Testis (tissue), 2 donors: ENCODE measurements at regions not wholly inside any gene's neighbourhood (a gene's known extent, or its start where the extent isn't known, plus 50 kb on each side); places are given as distances from the start of the nearest gene placed in this dataset.

Source experiments
- DNase-seq: peaks from one replicate; pipeline ENCODE4 v3.0.0-alpha.2; 2019
- H3K27ac ChIP-seq, 2 donors: fragments of 200-600 bp; sonication (generic); one replicate each; pipeline ENCODE4 v1.5.1; 2019
- H3K27me3 ChIP-seq: fragments of 200-600 bp; sonication (generic); one replicate; pipeline ENCODE4 v1.5.1; 2019
- H3K36me3 ChIP-seq: fragments of 200-600 bp; sonication (generic); one replicate; pipeline ENCODE4 v1.5.1; 2017; ENCODE audit warnings: low read depth; ENCODE audit errors: missing control alignments
- H3K4me1 ChIP-seq: fragments of 200-600 bp; sonication (generic); one replicate; pipeline ENCODE4 v1.5.1; 2019
- H3K4me3 ChIP-seq, 2 donors: fragments of 200-600 bp; sonication (generic); one replicate each; pipeline ENCODE4 v1.5.1; 2017 to 2019
- H3K9me3 ChIP-seq: fragments of 200-600 bp; sonication (generic); one replicate; pipeline ENCODE4 v1.5.1; 2017
- POLR2A ChIP-seq: fragments of 450-650 bp; IDR thresholded peaks from one replicate; pipeline ENCODE4 v1.6.1; 2017; ENCODE audit warnings: antibody characterized with exemption, mild to moderate bottlenecking, moderate library complexity
- WGBS, 2 donors: methylation state at CpG; one replicate each; pipeline ENCODE4 v1.1.5; 2018; 5-methylcytosine and 5-hydroxymethylcytosine counted together
- intact Hi-C: fragments of 100-400 bp; cut with DNase I; formaldehyde crosslinking; loops from one replicate; pipeline ENCODE4 v1.15.1; 2023; ENCODE audit warnings: low total_unique reads
- TF ChIP-seq, protein P1 (sequence below), 3 experiments: fragments of 450-650 bp in 2 of 3; fragments of 200-600 bp in 1 of 3; sonication (generic) in 1 of 3; IDR thresholded peaks; one replicate each; pipeline ENCODE4 v1.5.1; 2016 to 2019; ENCODE audit warnings: antibody characterized with exemption in 3 of 3, mild to moderate bottlenecking in 2 of 3, moderate library complexity in 1 of 3

DNA sequence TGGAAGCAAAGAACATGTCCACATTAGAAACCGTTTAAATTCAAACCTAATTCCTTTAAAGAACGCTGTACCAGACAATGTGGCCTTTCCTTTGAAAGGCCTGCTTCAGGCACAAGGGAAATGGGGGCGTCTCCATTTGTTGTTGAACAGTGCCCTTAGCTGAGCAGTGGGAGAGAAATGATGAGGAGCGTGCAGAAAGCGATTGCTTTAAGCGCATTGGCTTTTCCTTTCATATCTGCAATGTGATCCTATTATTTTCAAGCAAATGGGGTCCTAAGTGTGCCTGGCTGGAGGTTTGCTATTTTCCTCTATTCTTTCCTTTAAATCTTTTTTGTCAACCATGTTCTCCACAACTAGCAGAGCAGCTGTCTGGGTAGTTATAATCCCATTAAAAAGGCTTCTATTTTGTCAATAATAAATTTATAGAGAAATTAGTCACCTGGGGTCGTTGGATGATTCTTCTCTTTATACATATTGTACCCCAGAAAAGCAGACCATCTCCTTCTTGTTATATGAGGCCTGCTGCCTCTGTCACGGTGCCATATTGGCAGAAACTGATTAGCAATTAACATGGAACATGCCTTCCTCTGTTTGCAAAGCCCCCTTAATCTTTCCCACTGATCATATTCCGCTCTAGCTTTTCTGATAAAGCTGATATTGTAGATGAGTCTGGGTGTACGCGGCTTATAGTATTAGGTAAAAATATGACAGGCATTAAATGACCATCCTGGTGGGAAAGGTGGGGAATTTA is 151.1 kb upstream of the JAG1 start:
- no peak for DNase-seq
- no peak overlapping the region for H3K27ac ChIP-seq
- no peaks in the 10 kb centered on the region for H3K9me3 ChIP-seq
- no peaks in the 10 kb centered on the region for H3K27me3 ChIP-seq
- no peak overlapping the region for H3K4me3 ChIP-seq
- no peaks in the 10 kb centered on the region for H3K36me3 ChIP-seq
- 89% methylated on average over 11 of the region's 11 CpGs for WGBS, 2 donors
- H3K4me1 ChIP-seq, result no peaks in the 10 kb centered on the region
- intact Hi-C loops, result no loop called here
- TF ChIP-seq POLR2A, result no peak
- TF ChIP-seq, protein P1, sequence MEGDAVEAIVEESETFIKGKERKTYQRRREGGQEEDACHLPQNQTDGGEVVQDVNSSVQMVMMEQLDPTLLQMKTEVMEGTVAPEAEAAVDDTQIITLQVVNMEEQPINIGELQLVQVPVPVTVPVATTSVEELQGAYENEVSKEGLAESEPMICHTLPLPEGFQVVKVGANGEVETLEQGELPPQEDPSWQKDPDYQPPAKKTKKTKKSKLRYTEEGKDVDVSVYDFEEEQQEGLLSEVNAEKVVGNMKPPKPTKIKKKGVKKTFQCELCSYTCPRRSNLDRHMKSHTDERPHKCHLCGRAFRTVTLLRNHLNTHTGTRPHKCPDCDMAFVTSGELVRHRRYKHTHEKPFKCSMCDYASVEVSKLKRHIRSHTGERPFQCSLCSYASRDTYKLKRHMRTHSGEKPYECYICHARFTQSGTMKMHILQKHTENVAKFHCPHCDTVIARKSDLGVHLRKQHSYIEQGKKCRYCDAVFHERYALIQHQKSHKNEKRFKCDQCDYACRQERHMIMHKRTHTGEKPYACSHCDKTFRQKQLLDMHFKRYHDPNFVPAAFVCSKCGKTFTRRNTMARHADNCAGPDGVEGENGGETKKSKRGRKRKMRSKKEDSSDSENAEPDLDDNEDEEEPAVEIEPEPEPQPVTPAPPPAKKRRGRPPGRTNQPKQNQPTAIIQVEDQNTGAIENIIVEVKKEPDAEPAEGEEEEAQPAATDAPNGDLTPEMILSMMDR (IDR thresholded peaks at IDR 0.05), result no peak

DNA sequence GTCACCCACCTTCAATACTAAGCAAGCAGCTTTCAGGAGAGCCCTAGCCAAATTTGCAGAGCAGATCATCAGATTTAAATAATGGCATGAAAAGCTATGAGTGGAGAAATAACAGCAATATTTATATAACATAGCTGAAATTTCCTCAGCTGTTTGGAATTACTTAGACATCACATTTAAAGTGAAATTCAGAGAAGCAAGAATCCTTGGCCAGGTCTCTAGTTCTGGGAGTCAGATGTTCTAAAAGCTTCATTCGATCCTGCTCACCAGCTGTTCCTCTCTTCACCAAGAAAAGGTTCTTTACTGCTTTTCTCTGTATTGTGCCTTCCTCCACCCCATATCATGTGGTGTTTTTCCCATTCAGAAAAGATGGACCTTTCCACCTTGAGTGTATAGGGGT is 152.3 kb upstream of the JAG1 start:
- no peaks in the 10 kb centered on the region for H3K9me3 ChIP-seq
- no peak for DNase-seq
- H3K36me3 ChIP-seq, result no peaks in the 10 kb centered on the region
- H3K4me1 ChIP-seq, result no peaks in the 10 kb centered on the region
- no peak for TF ChIP-seq POLR2A
- TF ChIP-seq, protein P1 (IDR thresholded peaks at IDR 0.05), result no peak
- 59 to 68% methylated on average over 1 of the region's 1 CpG for WGBS, 2 donors
- intact Hi-C loops, result no loop called here
- H3K27me3 ChIP-seq, result no peaks in the 10 kb centered on the region
- H3K4me3 ChIP-seq, result no peak overlapping the region
- no peak overlapping the region for H3K27ac ChIP-seq

DNA sequence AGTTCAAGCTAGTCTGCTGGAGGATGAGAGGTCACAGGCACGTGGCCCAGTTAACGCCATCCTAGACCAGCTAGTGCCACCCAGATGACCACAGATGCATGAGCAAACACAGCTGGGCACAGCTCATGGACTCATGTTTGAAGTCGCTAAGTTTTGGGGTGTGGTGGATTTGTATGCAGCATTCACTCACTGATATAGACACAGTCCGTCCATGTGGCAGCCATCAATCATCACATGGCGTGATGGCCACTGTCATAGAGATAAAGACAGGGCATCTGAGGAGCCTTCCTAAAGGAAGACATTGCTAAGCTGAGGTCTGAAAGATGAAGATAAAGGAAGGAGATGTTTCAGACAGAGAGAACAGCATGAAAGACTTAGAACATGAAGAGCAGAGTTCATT is 154.4 kb upstream of the JAG1 start:
- Histone ChIP-seq H3K27me3 (no peaks in the 10 kb centered on the region), H3K27ac (no peak overlapping the region), H3K36me3 (no peaks in the 10 kb centered on the region), H3K9me3 (no peaks in the 10 kb centered on the region), H3K4me1 (no peaks in the 10 kb centered on the region), H3K4me3 (no peak overlapping the region)
- intact Hi-C loops, result no loop called here
- no peak for DNase-seq
- WGBS, 2 donors, result 93 to 98% methylated on average over 5 of the region's 5 CpGs
- TF ChIP-seq, protein P1 (IDR thresholded peaks at IDR 0.05), result no peak
- no peak for TF ChIP-seq POLR2A

DNA sequence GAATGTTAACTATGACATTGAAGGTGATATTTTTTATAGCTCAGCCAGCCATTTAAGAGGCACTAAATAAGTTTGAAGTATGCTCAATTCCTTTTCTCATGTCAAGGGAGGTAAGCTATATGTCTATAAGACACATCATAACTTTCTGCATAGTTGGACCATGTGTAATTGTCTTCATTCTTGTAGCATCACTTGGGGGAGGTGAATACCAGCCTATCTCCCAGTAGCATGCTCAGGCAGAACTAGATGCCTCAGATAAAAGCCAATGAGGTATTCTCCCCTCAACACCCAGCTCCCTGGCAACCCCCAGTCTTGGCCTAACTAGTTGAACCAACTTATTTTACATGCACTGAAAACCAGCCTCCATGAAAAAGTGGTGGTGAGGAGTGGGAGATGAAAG is 158.3 kb upstream of the JAG1 start:
- Histone ChIP-seq H3K27me3 (no peaks in the 10 kb centered on the region), H3K27ac (no peak overlapping the region), H3K9me3 (no peaks in the 10 kb centered on the region), H3K4me1 (no peaks in the 10 kb centered on the region), H3K4me3 (no peak overlapping the region), H3K36me3 (no peaks in the 10 kb centered on the region)
- DNase-seq, result no peak
- intact Hi-C loops, result no loop called here
- TF ChIP-seq POLR2A, result no peak
- TF ChIP-seq, protein P1 (IDR thresholded peaks at IDR 0.05), result no peak

DNA sequence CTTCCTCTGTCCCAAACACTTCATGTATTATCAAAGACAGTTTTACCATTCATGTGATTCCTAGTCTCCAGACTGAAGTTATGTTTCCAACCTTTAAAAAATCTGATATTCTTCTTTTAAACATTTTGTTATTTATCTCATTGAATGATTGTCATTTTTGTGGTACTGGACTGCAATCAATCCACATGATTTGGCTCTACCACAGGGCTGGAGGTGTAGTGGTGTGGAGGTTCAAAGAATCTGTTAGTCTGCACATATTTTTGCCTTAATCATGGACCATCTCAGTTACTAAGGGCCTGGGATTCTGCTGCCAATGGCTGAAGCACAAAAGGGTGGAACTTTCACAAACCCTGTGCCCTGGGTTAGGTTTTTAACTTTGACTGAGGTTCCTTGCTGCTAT is 164.1 kb upstream of the JAG1 start:
- TF ChIP-seq, protein P1 (IDR thresholded peaks at IDR 0.05), result no peak
- TF ChIP-seq POLR2A, result no peak
- intact Hi-C loops, result no loop called here
- Histone ChIP-seq H3K9me3 (no peaks in the 10 kb centered on the region), H3K4me3 (no peak overlapping the region), H3K27ac (no peak overlapping the region), H3K27me3 (no peaks in the 10 kb centered on the region), H3K36me3 (no peaks in the 10 kb centered on the region), H3K4me1 (no peaks in the 10 kb centered on the region)
- DNase-seq, result no peak
